SK-N-SH treated with all-trans-retinoic acid at 6 μM for 48 hours (cell line): ENCODE measurements at regions not wholly inside any gene's neighbourhood (a gene's known extent, or its start where the extent isn't known, plus 50 kb on each side); places are given as distances from the start of the nearest gene placed in this dataset.

Source experiments
- ATAC-seq: fragments of 200-7000 bp; cut with Tn5 transposase; 3 replicates; pipeline ENCODE4 v1.9.1; 2020; ENCODE audit warnings: mild to moderate bottlenecking, moderate library complexity
- ARNTL ChIP-seq: fragments of 450-650 bp; formaldehyde crosslinking; IDR thresholded peaks from 2 replicates; pipeline ENCODE4 v1.5.0; 2020; ENCODE audit warnings: low read depth, mild to moderate bottlenecking, moderate library complexity, borderline replicate concordance
- BACH2 ChIP-seq: fragments of 250-450 bp; sonication (Bioruptor Pico); IDR thresholded peaks from 2 replicates; pipeline ENCODE4 v1.9.0; 2021; ENCODE audit warnings: mild to moderate bottlenecking, borderline replicate concordance
- CREB5 ChIP-seq: fragments of 250-450 bp; sonication (Bioruptor Pico); IDR thresholded peaks from 2 replicates; pipeline ENCODE4 v1.5.1; 2020; ENCODE audit warnings: low read depth, mild to moderate bottlenecking, moderate library complexity
- CSDC2 ChIP-seq: fragments of 250-450 bp; sonication (Bioruptor Pico); IDR thresholded peaks from 2 replicates; pipeline ENCODE4 v1.5.0; 2020; ENCODE audit warnings: mild to moderate bottlenecking, moderate library complexity
- CSRNP3 ChIP-seq: fragments of 250-450 bp; sonication (Bioruptor Pico); IDR thresholded peaks from 2 replicates; pipeline ENCODE4 v1.5.1; 2021; ENCODE audit warnings: mild to moderate bottlenecking, moderate library complexity
- ESRRG ChIP-seq: fragments of 250-450 bp; sonication (Bioruptor Pico); IDR thresholded peaks from 2 replicates; pipeline ENCODE4 v1.6.1; 2021; ENCODE audit warnings: mild to moderate bottlenecking
- ISL1 ChIP-seq: fragments of 250-450 bp; sonication (Bioruptor Pico); IDR thresholded peaks from 2 replicates; pipeline ENCODE4 v2.1.2; 2022; ENCODE audit warnings: mild to moderate bottlenecking, moderate library complexity
- OSR1 ChIP-seq: fragments of 250-450 bp; sonication (Bioruptor Pico); IDR thresholded peaks from 2 replicates; pipeline ENCODE4 v1.8.0; 2022; ENCODE audit warnings: moderate library complexity, mild to moderate bottlenecking, inconsistent platforms
- POU6F1 ChIP-seq: fragments of 250-450 bp; sonication (Bioruptor Pico); IDR thresholded peaks from 2 replicates; pipeline ENCODE4 v1.8.0; 2021; ENCODE audit warnings: low read depth, mild to moderate bottlenecking, moderate library complexity, borderline replicate concordance
- PPARA ChIP-seq: fragments of 250-450 bp; sonication (Bioruptor Pico); IDR thresholded peaks from 2 replicates; pipeline ENCODE4 v1.5.0; 2020; ENCODE audit warnings: mild to moderate bottlenecking, borderline replicate concordance
- RARB ChIP-seq: fragments of 250-450 bp; sonication (Bioruptor Pico); IDR thresholded peaks from 2 replicates; pipeline ENCODE4 v1.8.0; 2021; ENCODE audit warnings: mild to moderate bottlenecking, moderate library complexity
- TCF4 ChIP-seq: fragments of 250-450 bp; sonication (Bioruptor Pico); IDR thresholded peaks from 2 replicates; pipeline ENCODE4 v1.8.0; 2021; ENCODE audit warnings: mild to moderate bottlenecking, moderate library complexity, borderline replicate concordance
- TOX ChIP-seq: fragments of 250-450 bp; sonication (Bioruptor Pico); IDR thresholded peaks from 2 replicates; pipeline ENCODE4 v1.8.0; 2021; ENCODE audit warnings: mild to moderate bottlenecking, moderate library complexity, borderline replicate concordance
- TSHZ2 ChIP-seq: fragments of 250-450 bp; sonication (Bioruptor Pico); IDR thresholded peaks from 2 replicates; pipeline ENCODE4 v1.5.0; 2020; ENCODE audit warnings: mild to moderate bottlenecking, moderate library complexity
- ZC3H10 ChIP-seq: fragments of 250-450 bp; sonication (Bioruptor Pico); IDR thresholded peaks from 2 replicates; pipeline ENCODE4 v1.5.1; 2021; ENCODE audit warnings: mild to moderate bottlenecking, moderate library complexity
- ZFP3 ChIP-seq: fragments of 250-450 bp; sonication (Bioruptor Pico); IDR thresholded peaks from 2 replicates; pipeline ENCODE4 v1.5.0; 2020; ENCODE audit warnings: mild to moderate bottlenecking, moderate library complexity
- ZFP30 ChIP-seq: fragments of 450-650 bp; formaldehyde crosslinking; IDR thresholded peaks from 2 replicates; pipeline ENCODE4 v1.5.0; 2022; ENCODE audit warnings: mild to moderate bottlenecking, moderate library complexity
- ZNF565 ChIP-seq: fragments of 450-650 bp; formaldehyde crosslinking; conservative IDR thresholded peaks from 2 replicates; pipeline ENCODE4 v1.5.0; 2020; ENCODE audit warnings: low read depth, mild to moderate bottlenecking, moderate library complexity
- ZNF70 ChIP-seq: fragments of 450-650 bp; formaldehyde crosslinking; IDR thresholded peaks from 2 replicates; pipeline ENCODE4 v1.5.0; 2020; ENCODE audit warnings: mild to moderate bottlenecking, moderate library complexity
- ZNF8 ChIP-seq: fragments of 450-650 bp; formaldehyde crosslinking; IDR thresholded peaks from 2 replicates; pipeline ENCODE4 v1.5.0; 2020; ENCODE audit warnings: mild to moderate bottlenecking, moderate library complexity

- no peak for TF ChIP-seq RARB (CRISPR knock-in tag)
- TF ChIP-seq ZNF8 (CRISPR knock-in tag): peak; percentile 61; the same call in 1 of the 2 replicates
- no peak for TF ChIP-seq PPARA (CRISPR knock-in tag)
- ATAC-seq: no peak
These were observed 79.2 kb upstream of the STMND1 start for GRCh38 chr6:17022604-17023003.

- ATAC-seq: peak; percentile 91
- TF ChIP-seq OSR1 (no peak), ZC3H10 (CRISPR knock-in tag) (no peak), ARNTL (CRISPR knock-in tag) (no peak), ZNF70 (CRISPR knock-in tag) (no peak), ZNF8 (CRISPR knock-in tag) (no peak), ZFP3 (no peak), PPARA (CRISPR knock-in tag) (no peak), ESRRG (CRISPR knock-in tag) (no peak), CREB5 (CRISPR knock-in tag) (no peak), CSDC2 (CRISPR knock-in tag) (no peak), TOX (no peak), BACH2 (CRISPR knock-in tag) (no peak), ZFP30 (CRISPR knock-in tag) (no peak), TSHZ2 (CRISPR knock-in tag) (no peak), CSRNP3 (CRISPR knock-in tag) (no peak)
These were observed 80.3 kb upstream of the STMND1 start for GRCh38 chr6:17021539-17021889.

GRCh38 chr6:17020889-17021538 is 80.8 kb upstream of the STMND1 start:
- TF ChIP-seq TOX (no peak), CSDC2 (CRISPR knock-in tag) (no peak), CSRNP3 (CRISPR knock-in tag) (no peak), ZC3H10 (CRISPR knock-in tag) (no peak), ISL1 (no peak), ARNTL (CRISPR knock-in tag) (no peak), ZNF70 (CRISPR knock-in tag) (no peak), ZNF565 (CRISPR knock-in tag) (no peak), POU6F1 (CRISPR knock-in tag) (no peak), ZFP3 (no peak), TCF4 (CRISPR knock-in tag) (no peak), PPARA (CRISPR knock-in tag) (no peak), RARB (CRISPR knock-in tag) (no peak), OSR1 (no peak), ZNF8 (CRISPR knock-in tag) (no peak), BACH2 (CRISPR knock-in tag) (no peak)
- ATAC-seq: peak; percentile 39; the same call in 2 of the 3 replicates
